Tibial artery (tissue), 4 donors: ENCODE measurements at regions not wholly inside any gene's neighbourhood (a gene's known extent, or its start where the extent isn't known, plus 50 kb on each side); places are given as distances from the start of the nearest gene placed in this dataset.

Experiments used
- DNase-seq, 2 donors: peaks; one replicate each; pipeline ENCODE4 v3.0.0-alpha.2; 2019
- H3K27ac ChIP-seq, 2 donors: fragments of 200-600 bp; sonication (generic) in 1 of 2; 1 replicate in 1 of 2; 2 replicates in 1 of 2; pipeline ENCODE4 v1.5.1; 2018 to 2019; ENCODE audit warnings: mild to moderate bottlenecking in 1 of 2
- H3K27me3 ChIP-seq, 2 donors: fragments of 200-600 bp; sonication (generic) in 1 of 2; one replicate each; pipeline versions ENCODE4 v1.5.1 to v1.6.0; 2016 to 2019
- H3K36me3 ChIP-seq, 3 donors: fragments of 200-600 bp; sonication (generic) in 2 of 3; one replicate each; pipeline ENCODE4 v1.5.1; 2016 to 2019; ENCODE audit warnings: mild to moderate bottlenecking in 2 of 3
- H3K4me1 ChIP-seq, 4 donors: fragments of 200-600 bp; sonication (generic) in 2 of 4; 1 replicate in 3 of 4; 2 replicates in 1 of 4; pipeline ENCODE4 v1.5.1; 2016 to 2019
- H3K4me3 ChIP-seq, 2 donors: fragments of 200-600 bp; sonication (generic) in 1 of 2; 1 replicate in 1 of 2; 2 replicates in 1 of 2; pipeline ENCODE4 v1.5.1; 2018 to 2019; ENCODE audit warnings: mild to moderate bottlenecking in 2 of 2
- H3K9me3 ChIP-seq, 3 donors: fragments of 200-600 bp; sonication (generic) in 1 of 3; one replicate each; pipeline ENCODE4 v1.5.1; 2016 to 2019
- CTCF ChIP-seq, 2 experiments: fragments of 200-600 bp in 1 of 2; fragments of 450-650 bp in 1 of 2; IDR thresholded peaks; one replicate each; pipeline ENCODE4 v1.5.1; 2017 to 2019; ENCODE audit warnings: antibody characterized with exemption in 2 of 2, mild to moderate bottlenecking in 1 of 2, moderate library complexity in 1 of 2
- intact Hi-C: fragments of 100-400 bp; cut with DNase I; formaldehyde crosslinking; loops from one replicate; pipeline ENCODE4 v1.15.0; 2023; ENCODE audit warnings: low total_unique reads

GRCh38 chr2:104425850-104426595, 427.9 kb upstream of the POU3F3 start:
- no peaks in the 10 kb centered on the region for H3K27me3 ChIP-seq
- H3K4me1 ChIP-seq, result no peaks in the 10 kb centered on the region
- intact Hi-C loops, result no loop called here
- DNase-seq, result no peak
- H3K36me3 ChIP-seq, result no peaks in the 10 kb centered on the region
- no peak for TF ChIP-seq CTCF (IDR thresholded peaks at IDR 0.05)
- H3K4me3 ChIP-seq, result no peak overlapping the region
- no peaks in the 10 kb centered on the region for H3K9me3 ChIP-seq
- H3K27ac ChIP-seq, result no peak overlapping the region

- no peak for DNase-seq
- intact Hi-C loops, result no loop called here
- Histone ChIP-seq H3K9me3 (no peaks in the 10 kb centered on the region), H3K4me1 (no peaks in the 10 kb centered on the region), H3K27me3 (no peaks in the 10 kb centered on the region), H3K4me3 (no peak overlapping the region), H3K27ac (no peak overlapping the region), H3K36me3 (no peaks in the 10 kb centered on the region)
- TF ChIP-seq CTCF (IDR thresholded peaks at IDR 0.05), result no peak
Observed at GRCh38 chr2:104428155-104428554, 425.8 kb upstream of the POU3F3 start.

GRCh38 chr2:104429639-104430358, 424.1 kb upstream of the POU3F3 start:
- DNase-seq, result no peak
- peaks cover 0 to 4% (median 0%) of the 10 kb centered on the region in 4 donors for H3K4me1 ChIP-seq
- H3K36me3 ChIP-seq, result no peaks in the 10 kb centered on the region
- no peaks in the 10 kb centered on the region for H3K9me3 ChIP-seq
- no peak for TF ChIP-seq CTCF (IDR thresholded peaks at IDR 0.05)
- intact Hi-C loops, result no loop called here
- no peak overlapping the region for H3K27ac ChIP-seq
- H3K27me3 ChIP-seq, result no peaks in the 10 kb centered on the region
- H3K4me3 ChIP-seq, result no peak overlapping the region

GRCh38 chr2:104430359-104430740, 423.6 kb upstream of the POU3F3 start:
- intact Hi-C loops, result no loop called here
- Histone ChIP-seq H3K9me3 (no peaks in the 10 kb centered on the region), H3K27ac (no peak overlapping the region), H3K4me3 (no peak overlapping the region), H3K27me3 (no peaks in the 10 kb centered on the region), H3K4me1 (peaks cover 0 to 4% (median 0%) of the 10 kb centered on the region in 4 donors), H3K36me3 (no peaks in the 10 kb centered on the region)
- TF ChIP-seq CTCF (IDR thresholded peaks at IDR 0.05), result no peak
- DNase-seq, result no peak

- Histone ChIP-seq H3K9me3 (no peaks in the 10 kb centered on the region), H3K27ac (no peak overlapping the region), H3K36me3 (no peaks in the 10 kb centered on the region), H3K27me3 (no peaks in the 10 kb centered on the region), H3K4me1 (peaks cover 0 to 4% (median 0%) of the 10 kb centered on the region in 4 donors), H3K4me3 (no peak overlapping the region)
- no peak for TF ChIP-seq CTCF (IDR thresholded peaks at IDR 0.05)
- DNase-seq, result no peak
- intact Hi-C loops, result no loop called here
Observed at GRCh38 chr2:104430852-104431251, 423.1 kb upstream of the POU3F3 start.
